ENCODE measurements at regions not wholly inside any gene's neighbourhood (a gene's known extent, or its start where the extent isn't known, plus 50 kb on each side); places are given as distances from the start of the nearest gene placed in this dataset.

DNA sequence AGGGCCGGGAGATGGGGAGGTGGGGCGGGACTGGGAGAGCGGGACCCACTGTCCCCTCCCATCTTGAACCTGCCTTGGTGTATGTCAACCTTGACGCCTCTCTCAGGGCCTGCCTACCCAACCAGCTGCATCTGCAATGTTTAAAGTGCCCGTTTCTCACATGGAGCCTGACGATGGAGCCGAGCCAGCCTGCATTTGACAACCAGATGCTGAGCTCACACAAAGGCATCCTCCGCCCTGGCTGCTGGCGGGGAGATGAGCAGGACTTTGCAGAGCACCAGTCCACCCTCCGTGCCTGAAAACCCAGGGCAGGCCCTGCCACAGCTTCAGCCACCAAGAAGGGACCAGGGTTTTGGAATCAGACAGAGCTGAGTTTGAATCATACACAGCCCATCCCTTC is 141.1 kb upstream of the SMIM23 start:
- 55 to 70% methylated on average over 10 of the region's 10 CpGs for WGBS, 2 donors
- H3K27ac ChIP-seq = no peak overlapping the region
- intact Hi-C loops (cut with DNase I) = loop anchor here in 3 of 10 donors (5.0 kb wide), 1 partner anchor 93 kb away; no protein-coding TSS in a partner anchor
- H3K27me3 ChIP-seq = no peaks in the 10 kb centered on the region
- H3K9me3 ChIP-seq = no peaks in the 10 kb centered on the region
- H3K4me1 ChIP-seq = peaks cover 0 to 26% (median 13%) of the 10 kb centered on the region in 9 donors
- peak in 1 of 2 donors; percentile 22 for DNase-seq
- TF ChIP-seq, protein P1, sequence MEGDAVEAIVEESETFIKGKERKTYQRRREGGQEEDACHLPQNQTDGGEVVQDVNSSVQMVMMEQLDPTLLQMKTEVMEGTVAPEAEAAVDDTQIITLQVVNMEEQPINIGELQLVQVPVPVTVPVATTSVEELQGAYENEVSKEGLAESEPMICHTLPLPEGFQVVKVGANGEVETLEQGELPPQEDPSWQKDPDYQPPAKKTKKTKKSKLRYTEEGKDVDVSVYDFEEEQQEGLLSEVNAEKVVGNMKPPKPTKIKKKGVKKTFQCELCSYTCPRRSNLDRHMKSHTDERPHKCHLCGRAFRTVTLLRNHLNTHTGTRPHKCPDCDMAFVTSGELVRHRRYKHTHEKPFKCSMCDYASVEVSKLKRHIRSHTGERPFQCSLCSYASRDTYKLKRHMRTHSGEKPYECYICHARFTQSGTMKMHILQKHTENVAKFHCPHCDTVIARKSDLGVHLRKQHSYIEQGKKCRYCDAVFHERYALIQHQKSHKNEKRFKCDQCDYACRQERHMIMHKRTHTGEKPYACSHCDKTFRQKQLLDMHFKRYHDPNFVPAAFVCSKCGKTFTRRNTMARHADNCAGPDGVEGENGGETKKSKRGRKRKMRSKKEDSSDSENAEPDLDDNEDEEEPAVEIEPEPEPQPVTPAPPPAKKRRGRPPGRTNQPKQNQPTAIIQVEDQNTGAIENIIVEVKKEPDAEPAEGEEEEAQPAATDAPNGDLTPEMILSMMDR (IDR thresholded peaks at IDR 0.05) = no peak
- no peak for ATAC-seq
- H3K36me3 ChIP-seq = no peaks in the 10 kb centered on the region
- H3K4me3 ChIP-seq = no peak overlapping the region

DNA sequence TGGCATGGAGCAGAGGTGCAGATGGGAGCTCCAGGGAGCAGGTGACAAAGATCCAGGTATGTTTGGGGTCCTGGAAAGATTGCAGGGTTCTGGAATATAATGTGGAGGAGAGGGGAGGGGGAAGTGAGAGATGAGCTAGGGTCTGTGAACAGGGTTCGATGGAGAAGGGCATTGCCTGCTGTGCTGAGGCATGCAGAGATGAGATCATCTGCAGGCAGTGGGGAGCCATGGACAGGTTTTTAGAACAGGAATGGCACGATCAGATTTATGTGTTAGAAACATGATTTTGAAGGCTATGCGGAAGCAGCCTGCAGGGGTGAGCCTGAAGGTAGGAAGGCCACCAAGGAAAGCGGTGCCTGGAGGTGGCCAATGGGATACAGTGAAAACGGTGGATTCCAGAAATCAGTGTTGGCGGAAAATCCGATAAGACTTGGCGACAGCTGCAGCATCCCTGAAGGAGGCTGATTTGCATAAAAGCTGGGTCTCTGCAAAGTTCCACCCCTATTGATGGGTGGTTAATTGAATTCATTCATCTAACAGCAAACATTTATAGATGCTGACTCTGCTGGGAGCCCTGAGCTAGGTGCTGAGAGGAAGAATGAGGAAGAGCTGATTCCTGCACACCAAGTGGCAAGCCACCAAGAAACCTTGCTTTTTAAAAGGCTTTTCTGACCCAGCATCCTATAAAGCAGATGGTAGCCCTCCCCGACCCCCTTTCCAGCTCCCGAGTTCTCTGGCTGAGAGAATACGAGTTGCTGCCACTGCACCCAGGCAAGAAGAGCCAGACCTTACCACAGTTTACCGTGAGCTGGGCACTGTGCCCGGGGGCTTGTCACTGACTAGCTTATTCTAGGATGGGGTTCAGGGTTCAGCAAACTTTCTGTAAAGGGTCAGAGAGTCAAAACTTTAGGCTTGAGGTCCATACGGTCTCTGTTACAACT is 139.2 kb upstream of the SMIM23 start:
- DNase-seq = no peak
- TF ChIP-seq, protein P1 (IDR thresholded peaks at IDR 0.05) = no peak
- Histone ChIP-seq H3K9me3 (no peaks in the 10 kb centered on the region), H3K4me1 (peaks cover 0 to 8% (median 0%) of the 10 kb centered on the region in 9 donors), H3K27ac (peak overlapping the region in 3 of 10 donors; percentile 47 to 77 (median 66)), H3K27me3 (no peaks in the 10 kb centered on the region), H3K4me3 (no peak overlapping the region), H3K36me3 (no peaks in the 10 kb centered on the region)
- 85 to 87% methylated on average over 14 of the region's 14 CpGs for WGBS, 2 donors
- intact Hi-C loops (cut with DNase I) = no loop called here
- no peak for ATAC-seq

DNA sequence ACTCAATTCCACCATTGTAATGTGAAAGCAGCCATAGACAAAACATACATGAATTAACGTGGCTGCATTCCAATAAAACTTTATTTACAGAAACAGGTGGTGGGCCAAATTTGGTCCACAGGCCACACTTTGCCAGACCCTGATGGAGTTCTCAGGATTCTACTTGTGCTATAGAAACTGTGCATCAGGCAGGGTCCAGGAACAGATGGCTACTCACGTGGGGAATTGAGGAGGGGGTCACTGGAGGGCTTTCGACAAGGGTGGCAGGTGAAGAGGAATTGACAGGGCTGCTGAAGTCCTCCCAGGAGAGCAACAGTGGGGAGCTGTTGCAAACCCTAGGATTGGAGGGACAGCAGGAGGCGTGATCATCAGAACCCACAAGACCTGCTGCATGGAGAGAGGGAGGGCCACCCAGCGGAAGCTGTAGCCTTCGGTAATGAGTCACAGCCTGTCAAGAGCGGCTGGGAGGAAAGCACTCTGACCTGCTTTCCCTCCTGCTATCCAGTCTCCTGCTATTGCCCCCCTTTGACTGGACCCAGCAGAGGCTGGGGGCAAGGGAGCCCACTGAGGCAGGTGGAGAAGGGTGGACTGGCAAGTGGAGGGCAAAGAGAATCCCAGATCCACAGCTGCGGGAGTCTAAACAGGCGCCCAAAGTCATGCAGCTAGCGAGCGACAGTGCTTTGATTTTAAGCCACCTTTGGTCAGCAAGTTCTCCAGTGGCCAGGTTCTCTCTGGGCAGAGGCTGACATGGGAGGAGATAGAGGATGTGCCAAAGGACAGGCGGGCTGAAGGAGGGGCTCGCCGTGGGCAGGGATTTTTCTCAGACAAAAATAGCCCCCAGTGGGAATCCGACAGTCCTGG is 138.3 kb upstream of the SMIM23 start:
- DNase-seq (no peak), ATAC-seq (peak; percentile 59 to 91 (median 78))
- no peaks in the 10 kb centered on the region for H3K27me3 ChIP-seq
- H3K4me1 ChIP-seq = peaks cover 0 to 6% (median 0%) of the 10 kb centered on the region in 9 donors
- 64 to 66% methylated on average over 15 of the region's 15 CpGs for WGBS, 2 donors
- peak overlapping the region in 8 of 10 donors; percentile 33 to 77 (median 60) for H3K27ac ChIP-seq
- H3K4me3 ChIP-seq = no peak overlapping the region
- TF ChIP-seq, protein P1 (IDR thresholded peaks at IDR 0.05) = no peak
- H3K9me3 ChIP-seq = no peaks in the 10 kb centered on the region
- intact Hi-C loops (cut with DNase I) = no loop called here
- H3K36me3 ChIP-seq = no peaks in the 10 kb centered on the region

DNA sequence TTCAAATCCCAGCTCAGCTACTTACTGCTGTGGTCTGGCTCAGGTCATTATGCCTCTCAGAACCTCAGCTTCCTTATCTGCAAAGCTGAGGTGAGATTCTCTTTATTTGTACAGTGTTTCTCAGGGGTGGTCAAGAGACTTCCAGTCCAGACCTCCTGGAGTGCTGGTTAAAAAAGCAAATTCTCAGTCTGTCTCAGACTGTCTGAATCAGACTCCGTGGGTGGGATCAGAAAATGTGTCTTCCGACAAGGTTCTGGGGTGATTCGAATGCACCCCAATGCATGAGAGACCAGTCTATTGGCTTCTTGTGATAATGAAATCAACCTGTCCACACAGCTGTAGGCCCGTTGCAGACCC is 137.7 kb upstream of the SMIM23 start:
- Histone ChIP-seq H3K9me3 (no peaks in the 10 kb centered on the region), H3K4me1 (peaks cover 0 to 6% (median 0%) of the 10 kb centered on the region in 9 donors), H3K27me3 (no peaks in the 10 kb centered on the region), H3K36me3 (no peaks in the 10 kb centered on the region), H3K27ac (peak overlapping the region in 8 of 10 donors; percentile 33 to 77 (median 60)), H3K4me3 (no peak overlapping the region)
- intact Hi-C loops (cut with DNase I) = no loop called here
- 79 to 87% methylated on average over 4 of the region's 4 CpGs for WGBS, 2 donors
- TF ChIP-seq, protein P1 (IDR thresholded peaks at IDR 0.05) = no peak
- no peak for DNase-seq
- ATAC-seq = no peak
